ENCODE measurements at regions not wholly inside any gene's neighbourhood (a gene's known extent, or its start where the extent isn't known, plus 50 kb on each side); places are given as distances from the start of the nearest gene placed in this dataset.

- TF ChIP-seq EZH2 (IDR thresholded peaks at IDR 0.05) = no peak
- TF ChIP-seq POLR2AphosphoS5 (IDR thresholded peaks at IDR 0.05; ENCODE audit: borderline replicate concordance, low read depth, low read length) = no peak
- no peak for TF ChIP-seq FOXP2 (optimal IDR thresholded peaks at IDR 0.05; ENCODE audit: control extremely low read depth, extremely low read length, insufficient read depth)
These were observed 60.4 kb upstream of the SEL1L start for GRCh38 chr14:81594012-81594411.
